ENCODE measurements at regions not wholly inside any gene's neighbourhood (a gene's known extent, or its start where the extent isn't known, plus 50 kb on each side); places are given as distances from the start of the nearest gene placed in this dataset.

DNA sequence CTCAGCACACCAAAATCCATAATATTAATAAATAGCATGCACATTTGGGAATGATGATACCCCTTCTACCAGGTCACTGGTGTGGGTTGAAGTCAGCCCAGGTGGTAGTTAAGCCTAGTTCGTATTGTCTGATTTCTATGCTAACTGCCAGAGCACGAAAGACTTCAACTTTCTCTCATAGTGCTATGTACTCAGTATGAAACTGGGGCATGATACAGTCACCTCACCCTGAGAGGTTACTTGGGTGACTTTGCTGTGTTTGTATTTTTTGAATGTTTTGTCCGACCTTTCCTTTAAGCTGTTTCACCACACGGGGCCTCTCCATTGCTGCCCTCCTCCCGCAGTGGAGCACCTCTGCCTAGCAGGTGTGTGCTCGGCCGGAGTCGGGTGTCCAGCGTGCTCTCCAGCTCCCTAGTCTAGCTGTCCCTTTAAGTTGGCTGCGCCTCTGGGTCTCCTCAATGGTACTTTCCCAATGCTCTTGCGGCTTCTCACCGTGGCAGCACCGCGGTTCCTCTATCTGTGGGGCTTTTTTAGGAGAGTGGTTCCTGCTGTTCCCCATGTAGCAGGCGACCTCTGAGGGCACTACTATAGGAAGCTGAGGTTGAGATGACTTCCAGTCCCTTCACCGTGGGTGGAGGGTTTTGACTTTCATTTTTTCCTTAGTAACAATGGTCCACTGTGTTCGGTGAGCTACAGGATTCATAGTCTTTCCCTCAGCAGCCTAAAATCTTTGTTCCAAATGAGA is 524.0 kb upstream of the PFKP start:
- no peak overlapping the region for H2BK120ac ChIP-seq (ENCODE audit: low read depth, low read length, poor library complexity, severe bottlenecking)
- H2BK20ac ChIP-seq (ENCODE audit: low read depth, low read length, poor library complexity, severe bottlenecking): no peak overlapping the region
- no peaks in the 10 kb centered on the region for H4K20me1 ChIP-seq (ENCODE audit: control insufficient read depth, insufficient read depth, insufficient read length)
- no peak overlapping the region for H2AFZ ChIP-seq (ENCODE audit: low read length)
- no peak overlapping the region for H3K56ac ChIP-seq (ENCODE audit: insufficient read length, low read depth, low read length)
- no peaks in the 10 kb centered on the region for H3K23me2 ChIP-seq (ENCODE audit: insufficient read length, low read depth, low read length, poor library complexity, severe bottlenecking)
- no peaks in the 10 kb centered on the region; a peak in 1 of 5 replicates for H3K9me3 Mint-ChIP-seq
- no peak overlapping the region for H3K4me3 Mint-ChIP-seq
- H4K91ac ChIP-seq (ENCODE audit: insufficient read length, low read depth, low read length): no peak overlapping the region
- H3K4me1 Mint-ChIP-seq: peaks cover 4 to 22% of the 10 kb centered on the region in 2 experiments
- H3K9ac ChIP-seq (ENCODE audit: extremely low read depth, insufficient read length, low read length): no peak overlapping the region
- no peak overlapping the region for H3K27ac ChIP-seq (ENCODE audit: insufficient read length, low read depth, low read length)
- no peak overlapping the region for H3K4ac ChIP-seq (ENCODE audit: low read depth, low read length)
- peaks cover 4% of the 10 kb centered on the region; the same call in 1 of the 2 replicates for H3K4me1 ChIP-seq (ENCODE audit: insufficient read depth, low read length)
- H3K27me3 Mint-ChIP-seq (ENCODE audit: low read depth): no peaks in the 10 kb centered on the region
- no peak overlapping the region for H3T11ph ChIP-seq (ENCODE audit: low read length)
- DNase-seq: no peak
- no peak overlapping the region for H3K18ac ChIP-seq (ENCODE audit: insufficient read length, low read depth, low read length)
- H3K79me1 ChIP-seq (ENCODE audit: insufficient read depth, low read depth, low read length, poor library complexity, severe bottlenecking): no peaks in the 10 kb centered on the region
- H2BK5ac ChIP-seq (ENCODE audit: insufficient read length, low read length): no peak overlapping the region
- peaks cover 0 to 2% (median 0%) of the 10 kb centered on the region in 3 experiments; a peak in 2 of 7 replicates for H3K36me3 Mint-ChIP-seq (ENCODE audit: insufficient read depth in 1 of 3, low read depth in 3 of 3)
- H4K8ac ChIP-seq (replicated peaks; ENCODE audit: insufficient read length, low read depth, low read length): no peak overlapping the region
- H3K4me2 ChIP-seq (ENCODE audit: insufficient read depth, insufficient read length, low read length): no peak overlapping the region
- no peak overlapping the region for H3K23ac ChIP-seq (ENCODE audit: insufficient read length, low read depth, low read length)
- H2BK12ac ChIP-seq (ENCODE audit: insufficient read length, low read depth, low read length): no peak overlapping the region
- no CpG with 5 or more reads among the region's 17 CpGs for WGBS (ENCODE audit: extremely low coverage, insufficient read length, low lambda C conversion rate)
- H3K14ac ChIP-seq (ENCODE audit: insufficient read depth, low read length): no peak overlapping the region
- no peaks in the 10 kb centered on the region for H3K9me3 ChIP-seq (ENCODE audit: control insufficient read depth, low read depth, low read length)
- TF ChIP-seq, protein P1, sequence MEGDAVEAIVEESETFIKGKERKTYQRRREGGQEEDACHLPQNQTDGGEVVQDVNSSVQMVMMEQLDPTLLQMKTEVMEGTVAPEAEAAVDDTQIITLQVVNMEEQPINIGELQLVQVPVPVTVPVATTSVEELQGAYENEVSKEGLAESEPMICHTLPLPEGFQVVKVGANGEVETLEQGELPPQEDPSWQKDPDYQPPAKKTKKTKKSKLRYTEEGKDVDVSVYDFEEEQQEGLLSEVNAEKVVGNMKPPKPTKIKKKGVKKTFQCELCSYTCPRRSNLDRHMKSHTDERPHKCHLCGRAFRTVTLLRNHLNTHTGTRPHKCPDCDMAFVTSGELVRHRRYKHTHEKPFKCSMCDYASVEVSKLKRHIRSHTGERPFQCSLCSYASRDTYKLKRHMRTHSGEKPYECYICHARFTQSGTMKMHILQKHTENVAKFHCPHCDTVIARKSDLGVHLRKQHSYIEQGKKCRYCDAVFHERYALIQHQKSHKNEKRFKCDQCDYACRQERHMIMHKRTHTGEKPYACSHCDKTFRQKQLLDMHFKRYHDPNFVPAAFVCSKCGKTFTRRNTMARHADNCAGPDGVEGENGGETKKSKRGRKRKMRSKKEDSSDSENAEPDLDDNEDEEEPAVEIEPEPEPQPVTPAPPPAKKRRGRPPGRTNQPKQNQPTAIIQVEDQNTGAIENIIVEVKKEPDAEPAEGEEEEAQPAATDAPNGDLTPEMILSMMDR (conservative IDR thresholded peaks at IDR 0.05): no peak
- H2AK5ac ChIP-seq (ENCODE audit: insufficient read length, low read length): no peak overlapping the region
- H3K79me2 ChIP-seq (ENCODE audit: insufficient read depth, low read length): no peaks in the 10 kb centered on the region
- H2BK15ac ChIP-seq (ENCODE audit: low read depth, low read length): no peak overlapping the region
- no peak overlapping the region for H4K5ac ChIP-seq (ENCODE audit: insufficient read length, low read depth, low read length)
- no peaks in the 10 kb centered on the region for H3K27me3 ChIP-seq (ENCODE audit: insufficient read depth, low read length)
- no peak overlapping the region for H3K27ac Mint-ChIP-seq
